Ureter (tissue), 1 donor: ENCODE measurements at regions not wholly inside any gene's neighbourhood (a gene's known extent, or its start where the extent isn't known, plus 50 kb on each side); places are given as distances from the start of the nearest gene placed in this dataset.

Source experiments
- DNase-seq: peaks from one replicate; pipeline ENCODE4 v3.0.0-alpha.2; 2020; ENCODE audit warnings: low spot score
- donor health status: DM: yes; HTN: yes; CAD: no.

GRCh38 chr12:92554158-92555073 is 148.4 kb upstream of the PLEKHG7 start:
- no peak for DNase-seq

GRCh38 chr12:92553389-92553788 is 149.4 kb upstream of the PLEKHG7 start:
- DNase-seq = peak; percentile 70

GRCh38 chr12:92552412-92553108 is 150.2 kb upstream of the PLEKHG7 start:
- no peak for DNase-seq

DNA sequence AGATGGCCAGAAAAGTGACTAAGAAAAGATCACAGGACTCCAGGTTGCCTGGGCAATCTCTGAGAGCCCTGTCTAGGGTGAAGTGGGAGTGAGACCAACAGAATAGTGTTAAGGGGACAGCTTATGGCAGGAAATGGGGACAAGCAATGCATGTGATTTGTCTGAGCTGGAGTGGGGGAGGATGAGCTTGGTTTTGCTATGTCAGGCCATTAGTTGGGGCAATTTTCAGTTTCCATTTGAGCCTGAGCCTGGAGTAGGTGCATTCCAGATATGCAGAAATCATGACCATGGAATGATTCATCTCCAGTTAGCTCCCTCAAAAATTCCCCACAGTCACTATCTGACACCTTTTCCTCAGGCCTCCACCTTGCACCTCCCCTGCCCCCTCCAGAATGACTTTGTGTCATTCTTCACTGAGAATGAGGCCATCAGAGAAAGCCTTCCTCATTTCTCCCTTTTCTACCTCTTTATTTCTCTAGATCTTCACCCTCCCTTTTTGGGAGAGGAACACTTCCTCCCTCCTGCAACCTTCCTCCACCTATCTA is 150.9 kb upstream of the PLEKHG7 start:
- no peak for DNase-seq

DNA sequence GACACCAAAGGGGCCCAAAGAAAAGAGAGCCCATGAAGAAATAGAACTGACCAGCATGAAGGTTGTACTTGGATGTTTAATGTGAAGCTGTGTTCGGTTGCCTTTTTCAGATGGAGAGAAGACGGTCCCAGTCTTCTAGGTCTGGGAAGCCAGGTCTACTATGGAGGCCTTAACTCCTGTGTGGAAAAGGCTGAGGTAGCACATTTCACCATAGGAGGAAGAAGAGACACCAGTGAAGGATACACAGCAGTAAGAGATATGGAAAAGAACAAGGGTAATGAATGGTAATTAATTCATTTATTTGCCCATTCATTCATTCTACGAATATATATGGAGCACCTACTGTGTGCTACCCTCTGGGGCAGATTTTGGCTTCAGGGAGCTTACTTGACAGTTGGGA is 151.6 kb upstream of the PLEKHG7 start:
- DNase-seq = no peak

DNA sequence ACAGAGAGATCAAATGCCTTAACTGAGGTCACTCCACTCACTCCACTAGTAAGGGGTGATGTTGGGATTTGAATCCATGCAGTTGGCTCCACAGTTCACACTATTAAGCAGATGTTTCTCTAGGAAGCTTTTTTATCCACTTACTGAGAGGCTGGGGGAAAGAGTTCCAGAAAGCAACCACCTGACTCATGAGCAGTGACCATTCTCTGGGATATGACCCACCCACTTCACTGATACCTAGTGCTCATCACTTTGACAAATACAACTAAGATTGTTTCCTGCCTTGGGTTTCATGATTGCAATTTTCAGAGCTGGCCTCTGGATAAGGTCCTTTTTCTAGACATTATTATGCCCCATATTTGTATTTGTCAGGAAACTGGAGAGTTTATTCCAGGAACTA is 152.1 kb upstream of the PLEKHG7 start:
- no peak for DNase-seq

- no peak for DNase-seq
These were observed 152.5 kb upstream of the PLEKHG7 start for GRCh38 chr12:92550254-92550653.

- DNase-seq = no peak
These were observed 153.3 kb upstream of the PLEKHG7 start for GRCh38 chr12:92549516-92549915.

- no peak for DNase-seq
These were observed 154.9 kb upstream of the PLEKHG7 start for GRCh38 chr12:92547906-92548305.

DNA sequence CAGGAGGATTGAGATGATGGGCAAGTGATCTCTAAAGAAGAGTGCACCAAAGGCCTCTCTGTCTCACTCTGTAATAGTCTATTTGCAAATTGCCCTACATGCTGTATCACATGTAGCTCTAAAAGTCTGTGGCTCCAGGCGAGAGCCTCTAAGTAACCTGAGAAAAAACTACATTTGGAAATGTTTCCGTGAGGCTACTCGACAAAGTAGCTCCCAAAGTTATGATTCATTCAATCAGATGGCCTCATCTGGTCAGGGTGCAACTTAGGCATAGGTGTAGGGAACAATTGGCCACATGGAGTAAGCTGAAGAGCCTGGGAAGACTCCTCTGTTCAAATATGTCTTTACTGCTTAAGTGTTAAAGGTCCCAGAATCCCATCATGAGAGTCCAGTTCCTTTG is 155.4 kb upstream of the PLEKHG7 start:
- no peak for DNase-seq

GRCh38 chr12:92546635-92547348 is 156.0 kb upstream of the PLEKHG7 start:
- no peak for DNase-seq

GRCh38 chr12:92546259-92546634 is 156.5 kb upstream of the PLEKHG7 start:
- DNase-seq = no peak

- DNase-seq = no peak
These were observed 158.5 kb upstream of the PLEKHG7 start for GRCh38 chr12:92544322-92544721.

GRCh38 chr12:92543840-92544239 is 158.9 kb upstream of the PLEKHG7 start:
- no peak for DNase-seq

- DNase-seq = peak; percentile 72
These were observed 159.4 kb upstream of the PLEKHG7 start for GRCh38 chr12:92543359-92543758.

- DNase-seq = no peak
These were observed 161.1 kb upstream of the PLEKHG7 start for GRCh38 chr12:92541731-92542130.

GRCh38 chr12:92540782-92541423 is 161.9 kb upstream of the PLEKHG7 start:
- DNase-seq = no peak

- no peak for DNase-seq
These were observed 162.6 kb upstream of the PLEKHG7 start for GRCh38 chr12:92539976-92540781.

GRCh38 chr12:92539110-92539749 is 163.6 kb upstream of the PLEKHG7 start:
- no peak for DNase-seq

DNA sequence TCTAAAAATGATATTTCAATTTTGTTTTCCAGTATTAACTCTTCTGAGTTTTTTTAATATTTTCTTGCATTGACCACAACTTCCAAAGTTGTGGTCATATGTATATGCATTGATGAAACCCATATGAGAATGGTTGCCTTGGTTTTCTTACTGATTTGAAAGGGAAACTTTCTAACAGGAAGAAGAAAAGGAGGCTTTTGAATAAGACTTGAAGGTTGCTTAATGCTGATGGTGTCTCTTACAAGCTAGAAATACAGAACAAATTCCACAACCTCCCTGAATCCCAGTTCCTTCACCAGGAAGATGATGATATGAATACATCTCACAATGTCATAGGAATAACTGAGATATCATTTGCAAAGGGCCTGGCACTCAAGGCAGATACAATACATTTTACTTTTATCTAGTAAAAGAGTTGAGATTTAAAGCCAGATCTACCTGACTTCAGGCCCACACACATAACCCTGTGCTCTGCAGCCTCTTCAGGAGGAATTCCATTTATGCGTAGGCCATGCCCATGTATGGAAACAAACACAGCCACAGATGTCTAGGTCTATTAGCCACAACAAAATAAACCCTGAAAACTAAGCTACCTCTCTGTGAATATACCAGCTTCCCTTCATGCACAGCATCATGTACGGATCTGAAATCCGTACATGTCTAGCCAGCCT is 165.4 kb upstream of the PLEKHG7 start:
- DNase-seq = no peak
